ENCODE measurements at regions not wholly inside any gene's neighbourhood (a gene's known extent, or its start where the extent isn't known, plus 50 kb on each side); places are given as distances from the start of the nearest gene placed in this dataset.

DNA sequence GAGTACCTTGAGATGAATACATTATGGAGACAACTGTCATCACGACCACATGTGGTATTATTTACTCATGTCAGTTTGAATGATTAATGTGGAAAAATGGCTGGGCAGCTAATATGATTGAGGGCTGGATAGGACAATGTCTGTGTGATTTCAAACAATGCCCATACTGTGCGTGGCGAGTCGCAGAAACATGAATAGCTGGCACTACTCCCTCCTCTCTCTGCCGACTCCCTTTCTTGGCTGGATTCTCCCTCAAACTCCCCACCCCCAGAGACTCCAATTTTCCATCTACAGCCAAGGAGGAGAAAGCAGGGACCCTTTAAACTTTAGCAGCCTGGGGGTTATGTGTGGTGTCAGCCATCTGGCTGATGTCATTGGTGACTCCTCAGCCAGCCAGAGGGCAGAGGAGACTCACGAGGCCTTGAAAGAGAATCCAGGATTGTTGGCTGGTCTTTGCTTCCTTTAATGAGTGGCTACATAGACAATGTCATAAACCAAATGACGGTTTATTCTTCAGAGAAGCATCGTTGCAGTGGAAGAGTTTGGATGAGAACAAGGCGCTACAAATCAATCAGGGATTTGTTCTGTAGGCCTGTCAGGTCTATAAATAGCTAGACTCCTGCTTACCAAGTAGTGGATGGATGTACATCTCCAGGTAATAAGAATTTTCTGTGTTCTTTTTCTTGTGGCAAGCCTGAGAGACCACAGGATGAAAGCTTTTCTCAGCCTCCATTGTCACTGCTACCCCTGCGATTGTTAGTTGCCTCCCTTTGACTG, 165.6 kb downstream of the DLEU7 start:
- H3K27ac ChIP-seq = no peak overlapping the region
- ATAC-seq (no peak), DNase-seq (no peak)
- H3K4me3 ChIP-seq = no peak overlapping the region
- no peaks in the 10 kb centered on the region for H3K27me3 ChIP-seq
- H3K36me3 ChIP-seq (replicated peaks in 1 of 2; ENCODE audit: insufficient read depth in 1 of 2, low read depth in 2 of 2) = no peaks in the 10 kb centered on the region
- TF ChIP-seq POLR2A (IDR thresholded peaks at IDR 0.05) = no peak
- TF ChIP-seq, protein P1, sequence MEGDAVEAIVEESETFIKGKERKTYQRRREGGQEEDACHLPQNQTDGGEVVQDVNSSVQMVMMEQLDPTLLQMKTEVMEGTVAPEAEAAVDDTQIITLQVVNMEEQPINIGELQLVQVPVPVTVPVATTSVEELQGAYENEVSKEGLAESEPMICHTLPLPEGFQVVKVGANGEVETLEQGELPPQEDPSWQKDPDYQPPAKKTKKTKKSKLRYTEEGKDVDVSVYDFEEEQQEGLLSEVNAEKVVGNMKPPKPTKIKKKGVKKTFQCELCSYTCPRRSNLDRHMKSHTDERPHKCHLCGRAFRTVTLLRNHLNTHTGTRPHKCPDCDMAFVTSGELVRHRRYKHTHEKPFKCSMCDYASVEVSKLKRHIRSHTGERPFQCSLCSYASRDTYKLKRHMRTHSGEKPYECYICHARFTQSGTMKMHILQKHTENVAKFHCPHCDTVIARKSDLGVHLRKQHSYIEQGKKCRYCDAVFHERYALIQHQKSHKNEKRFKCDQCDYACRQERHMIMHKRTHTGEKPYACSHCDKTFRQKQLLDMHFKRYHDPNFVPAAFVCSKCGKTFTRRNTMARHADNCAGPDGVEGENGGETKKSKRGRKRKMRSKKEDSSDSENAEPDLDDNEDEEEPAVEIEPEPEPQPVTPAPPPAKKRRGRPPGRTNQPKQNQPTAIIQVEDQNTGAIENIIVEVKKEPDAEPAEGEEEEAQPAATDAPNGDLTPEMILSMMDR (IDR thresholded peaks at IDR 0.05) = no peak
- intact Hi-C loops (cut with DNase I) = no loop called here
- H3K9me3 ChIP-seq = no peaks in the 10 kb centered on the region
- 58 to 60% methylated on average over 10 of the region's 10 CpGs for WGBS, 2 donors
- peaks cover 14% of the 10 kb centered on the region for H3K4me1 ChIP-seq

DNA sequence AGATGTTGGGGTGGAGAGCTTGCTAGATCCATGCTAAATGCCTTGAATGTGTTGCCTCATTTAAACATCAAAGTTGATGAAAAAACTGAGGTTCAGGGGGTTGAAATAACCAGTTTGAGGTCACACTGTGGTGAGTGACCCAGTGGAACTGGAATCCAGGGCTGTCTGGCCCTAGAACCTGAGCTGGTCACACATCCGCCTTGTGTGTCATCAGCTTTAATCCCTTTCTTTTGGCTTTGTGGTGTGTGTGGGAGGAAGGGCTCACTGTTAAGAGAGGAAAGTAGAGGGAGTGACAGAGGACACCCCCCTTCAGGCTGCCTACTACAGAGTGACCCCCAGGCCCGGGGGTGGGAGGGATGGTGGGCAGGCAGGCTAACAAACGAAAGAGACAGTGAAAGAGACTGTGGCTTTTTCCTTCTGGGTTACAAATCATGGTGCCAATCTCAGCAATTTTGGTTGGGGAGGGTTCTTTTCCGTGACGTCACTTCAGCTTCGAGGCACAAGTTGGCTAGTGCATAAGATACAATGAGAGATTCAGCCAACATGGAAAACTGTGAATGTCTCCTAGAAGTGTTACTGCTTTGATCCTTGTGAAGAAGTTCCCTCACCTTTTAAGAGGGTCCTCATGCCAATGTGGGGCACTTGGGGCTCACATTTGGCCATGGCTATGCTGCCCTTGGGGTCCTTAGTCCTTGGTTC, 164.9 kb downstream of the DLEU7 start:
- H3K27me3 ChIP-seq = no peaks in the 10 kb centered on the region
- H3K4me3 ChIP-seq = no peak overlapping the region
- H3K36me3 ChIP-seq (replicated peaks in 1 of 2; ENCODE audit: insufficient read depth in 1 of 2, low read depth in 2 of 2) = no peaks in the 10 kb centered on the region
- intact Hi-C loops (cut with DNase I) = no loop called here
- no peak for ATAC-seq
- peaks cover 12% of the 10 kb centered on the region for H3K4me1 ChIP-seq
- no peak for DNase-seq
- no peak overlapping the region for H3K27ac ChIP-seq
- 74 to 91% methylated on average over 6 of the region's 6 CpGs for WGBS, 2 donors
- no peak for TF ChIP-seq POLR2A (IDR thresholded peaks at IDR 0.05)
- TF ChIP-seq, protein P1 (IDR thresholded peaks at IDR 0.05) = no peak
- H3K9me3 ChIP-seq = no peaks in the 10 kb centered on the region

DNA sequence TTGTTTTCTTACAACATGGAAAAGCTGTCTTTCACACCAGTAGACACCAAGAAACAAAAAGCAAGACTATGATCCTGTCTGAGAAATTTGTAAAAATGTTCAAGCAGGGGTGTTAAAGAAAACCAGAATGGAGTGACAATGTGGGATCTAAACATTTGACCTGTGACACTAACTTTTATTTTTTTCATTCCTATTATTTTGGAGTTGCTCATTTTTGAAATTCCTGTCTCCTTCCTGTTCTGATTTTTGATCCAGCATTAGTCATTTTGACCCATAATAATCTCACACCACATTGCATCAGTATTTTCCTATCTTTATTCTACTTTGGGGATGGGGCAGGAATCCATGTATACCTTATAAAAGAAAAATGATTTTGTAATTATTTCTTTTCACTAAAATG, 164.2 kb downstream of the DLEU7 start:
- H3K4me1 ChIP-seq = peaks cover 12% of the 10 kb centered on the region
- ATAC-seq (no peak), DNase-seq (no peak)
- intact Hi-C loops (cut with DNase I) = no loop called here
- H3K9me3 ChIP-seq = no peaks in the 10 kb centered on the region
- H3K4me3 ChIP-seq = no peak overlapping the region
- no peaks in the 10 kb centered on the region for H3K36me3 ChIP-seq (replicated peaks in 1 of 2; ENCODE audit: insufficient read depth in 1 of 2, low read depth in 2 of 2)
- H3K27me3 ChIP-seq = no peaks in the 10 kb centered on the region
- TF ChIP-seq, protein P1 (IDR thresholded peaks at IDR 0.05) = no peak
- no peak for TF ChIP-seq POLR2A (IDR thresholded peaks at IDR 0.05)
- H3K27ac ChIP-seq = no peak overlapping the region

DNA sequence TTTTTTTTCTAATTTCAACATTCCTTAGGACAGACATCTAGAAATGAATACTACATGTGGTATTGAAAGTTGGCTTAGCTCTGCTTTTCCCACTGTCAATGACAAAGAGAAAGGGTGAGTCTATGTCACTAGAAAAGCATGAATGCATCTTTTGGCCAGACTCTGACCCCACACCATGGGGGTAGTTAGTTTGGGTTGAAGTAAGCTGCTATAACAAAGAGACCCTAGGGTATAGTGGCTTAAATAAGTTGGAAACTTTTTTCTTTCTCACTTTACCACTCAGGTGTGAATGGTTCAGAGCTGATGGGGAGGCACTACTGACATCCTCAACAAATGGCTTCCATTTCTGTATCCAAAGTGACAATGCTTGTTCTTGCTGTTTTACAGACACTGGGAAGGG, 161.5 kb downstream of the DLEU7 start:
- Histone ChIP-seq H3K9me3 (no peaks in the 10 kb centered on the region), H3K4me1 (peaks cover 13% of the 10 kb centered on the region), H3K36me3 (replicated peaks in 1 of 2; ENCODE audit: insufficient read depth in 1 of 2, low read depth in 2 of 2) (no peaks in the 10 kb centered on the region), H3K27ac (no peak overlapping the region), H3K4me3 (no peak overlapping the region), H3K27me3 (no peaks in the 10 kb centered on the region)
- TF ChIP-seq POLR2A (IDR thresholded peaks at IDR 0.05) = no peak
- TF ChIP-seq, protein P1 (IDR thresholded peaks at IDR 0.05) = no peak
- ATAC-seq (no peak), DNase-seq (no peak)
- intact Hi-C loops (cut with DNase I) = no loop called here

DNA sequence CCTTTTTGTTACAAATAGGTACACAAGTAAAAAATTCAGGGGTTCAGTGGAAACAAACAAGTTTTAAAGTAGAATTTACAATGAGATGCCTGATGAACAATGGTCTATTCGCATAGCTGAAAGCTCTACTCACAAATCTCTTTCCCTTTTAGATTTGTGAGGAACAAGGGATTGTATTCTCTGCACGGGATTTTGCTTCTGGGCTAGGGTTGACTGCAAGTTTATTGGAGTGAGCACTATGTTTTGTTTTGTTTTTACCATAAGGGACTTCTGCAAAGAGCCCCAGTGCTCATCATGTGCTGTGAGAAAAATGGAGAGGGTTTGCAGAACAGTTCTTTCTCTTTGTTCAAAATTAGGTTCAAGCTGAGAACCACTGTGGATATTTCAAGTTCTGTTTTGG, 160.5 kb downstream of the DLEU7 start:
- DNase-seq (no peak), ATAC-seq (no peak)
- Histone ChIP-seq H3K27me3 (no peaks in the 10 kb centered on the region), H3K27ac (no peak overlapping the region), H3K36me3 (replicated peaks in 1 of 2; ENCODE audit: insufficient read depth in 1 of 2, low read depth in 2 of 2) (no peaks in the 10 kb centered on the region), H3K4me1 (peaks cover 8% of the 10 kb centered on the region), H3K9me3 (no peaks in the 10 kb centered on the region), H3K4me3 (no peak overlapping the region)
- intact Hi-C loops (cut with DNase I) = no loop called here
- WGBS, 2 donors = 82 to 85% methylated on average over 2 of the region's 2 CpGs
- TF ChIP-seq POLR2A (IDR thresholded peaks at IDR 0.05) = no peak
- TF ChIP-seq, protein P1 (IDR thresholded peaks at IDR 0.05) = no peak

All from body of pancreas (tissue), 4 donors.